Heart right ventricle (tissue), 16 donors: ENCODE measurements at regions not wholly inside any gene's neighbourhood (a gene's known extent, or its start where the extent isn't known, plus 50 kb on each side); places are given as distances from the start of the nearest gene placed in this dataset.

Experiments used
- ATAC-seq, 8 donors: fragments of 200-7000 bp; cut with Tn5 transposase; one replicate each; pipeline ENCODE4 v1.9.1; 2020; ENCODE audit warnings: mild to moderate bottlenecking in 8 of 8, moderate library complexity in 8 of 8, moderate number of reproducible peaks in 1 of 8
- DNase-seq, 2 donors: peaks; one replicate each; pipeline ENCODE4 v3.0.0-alpha.2; 2020
- H3K27ac ChIP-seq, 10 donors: fragments of 200-600 bp; sonication (generic) in 2 of 10; one replicate each; pipeline versions ENCODE4 v1.5.0 to v1.8.0; 2020 to 2022; ENCODE audit warnings: mild to moderate bottlenecking in 3 of 10
- H3K27me3 ChIP-seq, 7 donors: fragments of 200-600 bp; one replicate each; pipeline ENCODE4 v1.8.0; 2021 to 2022; ENCODE audit warnings: mild to moderate bottlenecking in 2 of 7
- H3K36me3 ChIP-seq, 9 donors: fragments of 200-600 bp; sonication (generic) in 1 of 9; one replicate each; pipeline versions ENCODE4 v1.5.0 to v1.8.0; 2020 to 2022; ENCODE audit warnings: mild to moderate bottlenecking in 2 of 9
- H3K4me1 ChIP-seq, 9 donors: fragments of 200-600 bp; sonication (generic) in 1 of 9; one replicate each; pipeline versions ENCODE4 v1.5.0 to v1.8.0; 2020 to 2022; ENCODE audit warnings: mild to moderate bottlenecking in 4 of 9
- H3K4me3 ChIP-seq, 10 donors: fragments of 200-600 bp; sonication (generic) in 2 of 10; one replicate each; pipeline versions ENCODE4 v1.5.0 to v1.8.0; 2020 to 2022; ENCODE audit warnings: mild to moderate bottlenecking in 7 of 10, moderate library complexity in 2 of 10
- H3K9me3 ChIP-seq, 11 donors: fragments of 200-600 bp in 10 of 11; sonication (generic) in 2 of 11; one replicate each; pipeline versions ENCODE4 v1.5.0 to v1.8.0; 2013 to 2022; ENCODE audit warnings: mild to moderate bottlenecking in 2 of 11, control low read depth in 1 of 11, moderate library complexity in 1 of 11
- CTCF ChIP-seq, 9 donors: fragments of 200-600 bp; sonication (generic) in 2 of 9; IDR thresholded peaks; one replicate each; pipeline versions ENCODE4 v1.5.0 to v1.8.0; 2021 to 2022; ENCODE audit warnings: antibody characterized with exemption in 9 of 9, mild to moderate bottlenecking in 5 of 9, moderate library complexity in 1 of 9
- WGBS, 2 donors: extraction: QIAGEN DNeasy Blood & Tissue Kit; methylation state at CpG; one replicate each; pipeline ENCODE4 v1.1.7; 2013; ENCODE audit warnings: inconsistent platforms in 1 of 2; 5-methylcytosine and 5-hydroxymethylcytosine counted together
- intact Hi-C, 10 donors: fragments of 100-400 bp; cut with DNase I; formaldehyde crosslinking; loops; one replicate each; pipeline versions ENCODE4 v1.11.1 to v1.14.2; 2022
- donor health status: Arrhythmogenic right ventricular cardiomyopathy.
- donor health status: ischemic (EF 13 %, LVEDD 7.1; RV severe dilation, severe dysfunction).
- donor health status: healthy with polysubstance abuse.
- donor health status: DM: no; HTN: yes; CAD: no.
- donor health status: DM: no; HTN: no; CAD: no.
- donor health status: ischemic (EF 25% LVEDD 6.9; RV normal size, moderate dysfunction).
- donor health status: ischemic (EF 25% LVEDD 5.7; RV mildly dilated, moderate dysfunction).
- donor health status: healthy.
- donor health status: DM: yes; HTN: yes; CAD: no.
- donor health status: Ischemic cardiomyopathy.
- donor health status: ischemic (EF 35%, LVEDD 5.7; RV mildly dilated, moderate dysfunction).
- donor health status: nonischemic (EF 11% LVEDD 7.7; RV severe dilation, severe dysfunction).
- donor health status: DM: yes; HTN: yes; CAD: no.
- donor health status: PGD.
- donor health status: ischemic (EF 29% LVEDD 5.4; RV normal size, mild dysfunction).
- donor health status: nonischemic (EF 23%, LVEDD 6.1; RV moderate dilation, normal function).

GRCh38 chr5:117039035-117039434 lies 464.4 kb upstream of the SEMA6A start:
- Histone ChIP-seq H3K9me3 (no peaks in the 10 kb centered on the region), H3K4me3 (no peak overlapping the region), H3K36me3 (no peaks in the 10 kb centered on the region), H3K4me1 (no peaks in the 10 kb centered on the region), H3K27ac (no peak overlapping the region), H3K27me3 (no peaks in the 10 kb centered on the region)
- ATAC-seq (no peak), DNase-seq (no peak)
- no peak for TF ChIP-seq CTCF (IDR thresholded peaks at IDR 0.05)
- intact Hi-C loops: no loop called here

DNA sequence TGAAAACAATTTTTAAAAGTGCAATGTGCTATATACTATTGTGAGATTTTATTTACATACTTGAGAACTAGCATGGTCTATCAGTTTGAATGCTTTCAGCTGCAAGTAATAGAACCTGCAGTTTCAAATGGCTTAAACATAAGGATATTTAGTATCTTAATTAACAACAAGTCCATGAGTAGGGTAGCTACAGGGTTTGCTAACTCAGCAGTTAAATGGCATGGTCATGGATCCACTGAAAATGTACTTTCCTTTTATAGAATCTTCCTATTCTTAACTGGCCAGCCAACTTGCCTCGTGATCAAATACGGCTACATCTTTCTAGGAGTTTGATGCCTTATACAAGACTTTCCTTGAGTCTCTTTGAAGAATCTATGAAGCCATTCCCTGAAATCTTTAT lies 452.8 kb upstream of the SEMA6A start:
- Histone ChIP-seq H3K36me3 (no peaks in the 10 kb centered on the region), H3K4me1 (no peaks in the 10 kb centered on the region), H3K27ac (no peak overlapping the region), H3K4me3 (no peak overlapping the region), H3K27me3 (no peaks in the 10 kb centered on the region), H3K9me3 (no peaks in the 10 kb centered on the region)
- ATAC-seq (no peak), DNase-seq (no peak)
- 94 to 97% methylated on average over 2 of the region's 2 CpGs for WGBS, 2 donors
- intact Hi-C loops: no loop called here
- TF ChIP-seq CTCF (IDR thresholded peaks at IDR 0.05): no peak

DNA sequence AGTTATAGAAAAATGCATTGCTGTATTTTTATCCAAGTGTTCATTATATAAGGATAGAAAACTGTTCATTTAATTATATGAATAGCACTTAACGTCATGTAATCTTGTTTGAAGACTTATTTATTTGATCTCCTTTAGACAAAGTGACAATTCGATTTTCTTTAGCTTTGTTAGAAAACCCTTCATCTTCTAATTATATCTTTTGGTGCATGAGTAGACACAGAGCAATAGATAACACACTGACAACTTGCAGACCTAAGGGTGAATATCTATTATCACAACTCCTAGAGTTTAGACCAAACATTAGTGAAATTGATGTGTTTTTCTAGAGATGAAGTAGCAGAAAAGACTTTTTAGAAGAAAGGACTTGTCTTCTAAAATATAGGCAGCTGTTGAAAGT lies 446.4 kb upstream of the SEMA6A start:
- WGBS, 2 donors: 47 to 57% methylated on average over 2 of the region's 2 CpGs
- no peak overlapping the region for H3K4me3 ChIP-seq
- no peaks in the 10 kb centered on the region for H3K36me3 ChIP-seq
- intact Hi-C loops: no loop called here
- ATAC-seq: no peak
- no peak for DNase-seq
- H3K9me3 ChIP-seq: no peaks in the 10 kb centered on the region
- no peaks in the 10 kb centered on the region for H3K4me1 ChIP-seq
- no peaks in the 10 kb centered on the region for H3K27me3 ChIP-seq
- no peak for TF ChIP-seq CTCF (IDR thresholded peaks at IDR 0.05)
- no peak overlapping the region for H3K27ac ChIP-seq

- WGBS, 2 donors: 67 to 69% methylated on average over 5 of the region's 5 CpGs
- H3K4me1 ChIP-seq: no peaks in the 10 kb centered on the region
- no peaks in the 10 kb centered on the region for H3K27me3 ChIP-seq
- no peak overlapping the region for H3K27ac ChIP-seq
- H3K4me3 ChIP-seq: no peak overlapping the region
- TF ChIP-seq CTCF (IDR thresholded peaks at IDR 0.05): no peak
- no peaks in the 10 kb centered on the region for H3K36me3 ChIP-seq
- intact Hi-C loops: no loop called here
- ATAC-seq (no peak), DNase-seq (no peak)
- H3K9me3 ChIP-seq: peaks cover 0 to 26% (median 8%) of the 10 kb centered on the region in 11 donors
These were observed 438.8 kb upstream of the SEMA6A start for GRCh38 chr5:117013280-117013877.
